Panc1 (cell line): ENCODE measurements at regions not wholly inside any gene's neighbourhood (a gene's known extent, or its start where the extent isn't known, plus 50 kb on each side); places are given as distances from the start of the nearest gene placed in this dataset.

Experiments used
- ATAC-seq: fragments of 200-7000 bp; cut with Tn5 transposase; 2 replicates; pipeline ENCODE4 v1.9.1; 2020; ENCODE audit warnings: mild to moderate bottlenecking, moderate library complexity
- BruUV-seq: library from RNA; stranded (reverse); fragments of 400-500 nt; replicated peaks from 2 replicates; lab custom pipeline; 2021; lab: Mats Ljungman, UMichigan
- CTCF ChIA-PET: fragments of 300-600 bp; sonication (Branson Sonifier 250); formaldehyde crosslinking; loops from one replicate; lab custom pipeline; 2022; ENCODE audit warnings: antibody characterized with exemption; lab: Charles Lee
- POLR2A ChIA-PET: fragments of 300-600 bp; sonication (Branson Sonifier 250); formaldehyde crosslinking; loops from one replicate; lab custom pipeline; 2022; ENCODE audit warnings: antibody characterized with exemption; lab: Charles Lee
- DNase-seq: peaks from one replicate; pipeline ENCODE4 v3.0.0-alpha.2; 2010; ENCODE audit warnings: low read depth, low spot score
- H3K27ac ChIP-seq: 2 replicates; pipeline ENCODE4 v1.5.1; 2011; ENCODE audit warnings: mild to moderate bottlenecking, low read length, inconsistent platforms
- H3K27me3 ChIP-seq: fragments of 200-500 bp; sonication (Bioruptor generic); 2 replicates; pipeline ENCODE4 v1.6.0; 2014; ENCODE audit warnings: low read length, inconsistent platforms; ENCODE audit not compliant: control insufficient read depth, insufficient read depth
- H3K36me3 ChIP-seq: fragments of 200-500 bp; sonication (Bioruptor generic); 2 replicates; pipeline ENCODE4 v1.5.1; 2014; ENCODE audit warnings: inconsistent platforms, mild to moderate bottlenecking, low read length, moderate library complexity; ENCODE audit not compliant: control insufficient read depth, insufficient read depth
- H3K4me1 ChIP-seq: 2 replicates; pipeline ENCODE4 v1.5.1; 2011; ENCODE audit warnings: inconsistent platforms, mild to moderate bottlenecking, low read length, moderate library complexity; ENCODE audit not compliant: control insufficient read depth, insufficient read depth
- H3K4me3 ChIP-seq, 2 experiments: 2 replicates each; pipeline ENCODE4 v1.5.1; 2011 to 2012; ENCODE audit warnings: low read depth in 2 of 2, low read length in 2 of 2, mild to moderate bottlenecking in 2 of 2, inconsistent platforms in 1 of 2, moderate library complexity in 1 of 2
- H3K9me3 ChIP-seq: fragments of 200-500 bp; sonication (Bioruptor generic); 2 replicates; pipeline ENCODE4 v1.5.1; 2014; ENCODE audit warnings: low read depth, mild to moderate bottlenecking, inconsistent platforms, low read length, moderate library complexity; ENCODE audit not compliant: control insufficient read depth, insufficient read depth
- POLR2AphosphoS5 ChIP-seq: IDR thresholded peaks from 2 replicates; pipeline ENCODE4 v1.6.1; 2012; ENCODE audit warnings: mild to moderate bottlenecking, low read depth, low read length, moderate library complexity
- SIN3A ChIP-seq: IDR thresholded peaks from 2 replicates; pipeline ENCODE4 v1.6.1; 2012; ENCODE audit warnings: low read depth, mild to moderate bottlenecking, low read length, moderate library complexity, borderline replicate concordance; ENCODE audit not compliant: insufficient read depth
- TCF7L2 ChIP-seq: IDR thresholded peaks from 2 replicates; pipeline ENCODE4 v1.6.1; 2011; ENCODE audit warnings: mild to moderate bottlenecking, low read depth, low read length, inconsistent platforms
- in situ Hi-C: cut with HindIII; loops from 2 replicates; pipeline ENCODE4 v1.10.0; 2016; ENCODE audit warnings: low sequenced_read_pairs, low pct_unique_long_range_greater_than_20kb
- intact Hi-C: fragments of 100-400 bp; cut with micrococcal nuclease; formaldehyde crosslinking; loops from one replicate; pipeline ENCODE4 v1.10.0; 2022; ENCODE audit not compliant: unreplicated experiment
- TF ChIP-seq, protein P1 (sequence below), 2 experiments: IDR thresholded peaks; 2 replicates each; pipeline ENCODE4 v1.6.1; 2011 to 2012; ENCODE audit warnings: low read depth in 2 of 2, control low read depth in 1 of 2, low read length in 1 of 2, mild to moderate bottlenecking in 1 of 2, moderate library complexity in 1 of 2; ENCODE audit not compliant: insufficient read depth in 1 of 2
- TF ChIP-seq, protein P2 (sequence below): fragments of 450-650 bp; IDR thresholded peaks from 2 replicates; pipeline ENCODE4 v1.5.1; 2017; ENCODE audit warnings: mild to moderate bottlenecking

DNA sequence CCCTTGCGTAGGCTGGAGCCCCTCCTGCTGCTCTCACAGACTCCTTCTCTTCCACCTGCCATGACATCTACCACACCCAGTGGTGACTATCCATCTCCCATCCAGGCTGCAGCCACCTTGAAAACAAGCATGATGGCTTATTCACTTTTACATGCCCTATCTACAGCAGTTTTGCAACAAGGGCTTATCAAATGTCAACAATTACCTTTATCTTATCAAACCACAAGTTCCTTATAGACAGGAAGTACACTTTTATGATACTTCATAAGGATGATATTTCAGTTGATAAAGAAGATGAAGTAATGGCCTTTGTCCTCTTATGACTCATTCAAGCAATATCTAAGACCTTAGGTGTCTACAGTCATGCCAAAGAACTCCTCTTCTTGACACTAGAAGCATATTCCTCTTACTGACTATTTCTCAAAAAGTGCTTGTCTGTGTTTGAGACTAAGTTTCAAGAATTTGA, 125.3 kb upstream of the SPRED1 start:
- no peak for DNase-seq
- Histone ChIP-seq H3K9me3 (no peaks in the 10 kb centered on the region), H3K27ac (no peak overlapping the region), H3K36me3 (no peaks in the 10 kb centered on the region), H3K27me3 (no peaks in the 10 kb centered on the region), H3K4me3 (no peak overlapping the region), H3K4me1 (no peaks in the 10 kb centered on the region)
- intact Hi-C loops (no loop called here), in situ Hi-C loops (no loop called here)
- BruUV-seq = no TSS peak
- ATAC-seq = no peak
- POLR2A ChIA-PET = no interaction called here
- CTCF ChIA-PET = no interaction called here
- TF ChIP-seq, protein P1, sequence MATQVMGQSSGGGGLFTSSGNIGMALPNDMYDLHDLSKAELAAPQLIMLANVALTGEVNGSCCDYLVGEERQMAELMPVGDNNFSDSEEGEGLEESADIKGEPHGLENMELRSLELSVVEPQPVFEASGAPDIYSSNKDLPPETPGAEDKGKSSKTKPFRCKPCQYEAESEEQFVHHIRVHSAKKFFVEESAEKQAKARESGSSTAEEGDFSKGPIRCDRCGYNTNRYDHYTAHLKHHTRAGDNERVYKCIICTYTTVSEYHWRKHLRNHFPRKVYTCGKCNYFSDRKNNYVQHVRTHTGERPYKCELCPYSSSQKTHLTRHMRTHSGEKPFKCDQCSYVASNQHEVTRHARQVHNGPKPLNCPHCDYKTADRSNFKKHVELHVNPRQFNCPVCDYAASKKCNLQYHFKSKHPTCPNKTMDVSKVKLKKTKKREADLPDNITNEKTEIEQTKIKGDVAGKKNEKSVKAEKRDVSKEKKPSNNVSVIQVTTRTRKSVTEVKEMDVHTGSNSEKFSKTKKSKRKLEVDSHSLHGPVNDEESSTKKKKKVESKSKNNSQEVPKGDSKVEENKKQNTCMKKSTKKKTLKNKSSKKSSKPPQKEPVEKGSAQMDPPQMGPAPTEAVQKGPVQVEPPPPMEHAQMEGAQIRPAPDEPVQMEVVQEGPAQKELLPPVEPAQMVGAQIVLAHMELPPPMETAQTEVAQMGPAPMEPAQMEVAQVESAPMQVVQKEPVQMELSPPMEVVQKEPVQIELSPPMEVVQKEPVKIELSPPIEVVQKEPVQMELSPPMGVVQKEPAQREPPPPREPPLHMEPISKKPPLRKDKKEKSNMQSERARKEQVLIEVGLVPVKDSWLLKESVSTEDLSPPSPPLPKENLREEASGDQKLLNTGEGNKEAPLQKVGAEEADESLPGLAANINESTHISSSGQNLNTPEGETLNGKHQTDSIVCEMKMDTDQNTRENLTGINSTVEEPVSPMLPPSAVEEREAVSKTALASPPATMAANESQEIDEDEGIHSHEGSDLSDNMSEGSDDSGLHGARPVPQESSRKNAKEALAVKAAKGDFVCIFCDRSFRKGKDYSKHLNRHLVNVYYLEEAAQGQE (IDR thresholded peaks at IDR 0.05; ENCODE audit: insufficient read depth in 1 of 2, low read depth in 2 of 2, low read length in 1 of 2) = no peak
- TF ChIP-seq, protein P2, sequence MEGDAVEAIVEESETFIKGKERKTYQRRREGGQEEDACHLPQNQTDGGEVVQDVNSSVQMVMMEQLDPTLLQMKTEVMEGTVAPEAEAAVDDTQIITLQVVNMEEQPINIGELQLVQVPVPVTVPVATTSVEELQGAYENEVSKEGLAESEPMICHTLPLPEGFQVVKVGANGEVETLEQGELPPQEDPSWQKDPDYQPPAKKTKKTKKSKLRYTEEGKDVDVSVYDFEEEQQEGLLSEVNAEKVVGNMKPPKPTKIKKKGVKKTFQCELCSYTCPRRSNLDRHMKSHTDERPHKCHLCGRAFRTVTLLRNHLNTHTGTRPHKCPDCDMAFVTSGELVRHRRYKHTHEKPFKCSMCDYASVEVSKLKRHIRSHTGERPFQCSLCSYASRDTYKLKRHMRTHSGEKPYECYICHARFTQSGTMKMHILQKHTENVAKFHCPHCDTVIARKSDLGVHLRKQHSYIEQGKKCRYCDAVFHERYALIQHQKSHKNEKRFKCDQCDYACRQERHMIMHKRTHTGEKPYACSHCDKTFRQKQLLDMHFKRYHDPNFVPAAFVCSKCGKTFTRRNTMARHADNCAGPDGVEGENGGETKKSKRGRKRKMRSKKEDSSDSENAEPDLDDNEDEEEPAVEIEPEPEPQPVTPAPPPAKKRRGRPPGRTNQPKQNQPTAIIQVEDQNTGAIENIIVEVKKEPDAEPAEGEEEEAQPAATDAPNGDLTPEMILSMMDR = no peak
- TF ChIP-seq POLR2AphosphoS5 (no peak), TCF7L2 (no peak), SIN3A (no peak)

DNA sequence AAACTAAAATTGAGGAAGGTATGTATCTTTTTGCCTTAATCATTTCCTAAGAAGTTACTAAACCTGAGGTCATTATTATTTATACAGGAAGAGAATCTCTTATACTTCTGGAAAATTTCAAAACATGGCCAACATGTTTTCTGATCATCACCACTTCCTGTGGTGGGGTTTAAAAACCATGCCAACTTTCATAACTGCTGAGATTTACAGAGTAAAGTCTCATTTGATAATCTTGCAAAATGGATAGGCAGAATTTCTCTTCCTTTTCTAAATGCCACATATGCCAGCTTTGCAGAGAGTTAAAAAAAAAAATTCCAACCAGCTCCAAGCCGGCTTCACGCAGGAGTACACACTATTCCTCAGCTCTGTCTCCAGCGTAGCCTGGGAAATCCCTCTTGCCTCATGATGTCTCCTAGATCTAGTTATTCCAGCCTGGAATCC, 124.3 kb upstream of the SPRED1 start:
- no peak for TF ChIP-seq SIN3A
- TF ChIP-seq, protein P2 = no peak
- no peak for TF ChIP-seq TCF7L2
- TF ChIP-seq POLR2AphosphoS5 = no peak
- TF ChIP-seq, protein P1 (IDR thresholded peaks at IDR 0.05; ENCODE audit: insufficient read depth in 1 of 2, low read depth in 2 of 2, low read length in 1 of 2) = no peak
- Histone ChIP-seq H3K36me3 (no peaks in the 10 kb centered on the region), H3K27me3 (no peaks in the 10 kb centered on the region), H3K4me3 (no peak overlapping the region), H3K9me3 (no peaks in the 10 kb centered on the region), H3K27ac (no peak overlapping the region), H3K4me1 (no peaks in the 10 kb centered on the region)
- intact Hi-C loops = no loop called here
- ChIA-PET POLR2A (no interaction called here), CTCF (no interaction called here)
- BruUV-seq = no TSS peak
- ATAC-seq = no peak
- in situ Hi-C loops = no loop called here
- DNase-seq = no peak
